ENCODE measurements at regions not wholly inside any gene's neighbourhood (a gene's known extent, or its start where the extent isn't known, plus 50 kb on each side); places are given as distances from the start of the nearest gene placed in this dataset.
"Not testable (repeated sequence)": the region's sequence is repeated elsewhere in the genome, so short reads cannot be mapped to it uniquely, and the experiment has no call there.

DNA sequence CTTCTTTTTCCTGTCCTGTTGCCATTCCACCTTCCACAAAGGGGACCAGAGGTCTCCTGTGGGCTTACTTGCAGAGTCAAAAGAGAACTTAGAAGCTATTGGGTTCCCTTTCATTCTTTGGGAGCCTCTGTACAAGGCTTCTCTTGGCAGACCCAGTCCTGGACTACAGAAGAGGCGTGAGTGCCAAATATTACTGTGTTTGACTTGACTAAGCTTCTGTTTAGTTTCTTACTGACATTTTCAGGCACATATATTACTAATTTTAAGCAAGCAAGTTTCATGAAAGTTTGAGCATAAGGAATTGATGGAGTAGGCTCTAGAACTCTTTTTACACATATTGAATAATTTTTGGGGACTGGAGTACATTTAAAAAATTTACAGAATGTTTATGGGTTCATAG is 254.4 kb downstream of the HAPSTR1 start:
- no peak for DNase-seq

GRCh38 chr16:9348912-9349311 is 257.5 kb downstream of the HAPSTR1 start:
- no peak for DNase-seq

DNA sequence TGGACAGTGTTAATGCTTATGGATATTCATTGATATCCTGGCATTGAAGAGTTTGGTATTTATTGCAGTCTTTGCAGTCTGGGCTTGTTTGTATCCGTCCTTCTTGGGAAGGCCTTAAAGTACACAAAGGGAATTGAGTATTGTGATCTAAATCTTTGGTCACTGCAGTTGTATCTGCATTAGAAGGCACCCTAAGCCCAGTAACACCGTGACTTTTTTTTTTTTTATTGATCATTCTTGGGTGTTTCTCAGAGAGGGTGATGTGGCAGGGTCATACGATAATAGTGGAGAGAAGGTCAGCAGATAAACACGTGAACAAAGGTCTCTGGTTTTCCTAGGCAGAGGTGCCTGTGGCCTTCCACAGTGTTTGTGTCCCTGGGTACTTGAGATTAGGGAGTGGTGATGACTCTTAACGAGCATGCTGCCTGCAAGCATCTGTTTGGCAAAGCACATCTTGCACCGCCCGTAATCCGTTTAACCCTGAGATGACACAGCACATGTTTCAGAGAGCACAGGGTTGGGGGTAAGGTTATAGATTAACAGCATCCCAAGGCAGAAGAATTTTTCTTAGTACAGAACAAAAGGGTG is 258.0 kb downstream of the HAPSTR1 start:
- not testable (repeated sequence) for DNase-seq

- DNase-seq, result not testable (repeated sequence)
Measured at GRCh38 chr16:9350119-9350799, 258.8 kb downstream of the HAPSTR1 start.

DNA sequence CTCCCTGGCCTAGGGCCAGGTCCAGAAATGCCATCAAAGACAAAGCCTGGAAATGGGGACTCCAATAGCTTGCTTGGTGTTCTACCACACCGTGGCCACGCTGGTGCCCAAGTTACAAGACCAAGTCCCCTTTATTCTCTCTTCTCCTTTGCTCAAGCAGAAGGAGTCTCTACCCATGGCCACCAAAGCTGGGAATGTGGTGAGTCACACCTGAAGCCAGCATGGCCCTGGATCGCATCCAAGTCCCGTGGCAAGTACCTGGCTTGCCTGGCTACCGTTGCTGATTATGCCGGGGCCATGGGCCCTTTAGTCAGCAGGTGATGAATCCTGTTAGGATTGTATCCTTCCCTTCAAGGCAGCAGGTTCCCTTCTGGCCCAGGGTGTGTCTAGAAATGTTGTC is 260.0 kb downstream of the HAPSTR1 start:
- DNase-seq, result no peak

GRCh38 chr16:9351841-9352434 is 260.5 kb downstream of the HAPSTR1 start:
- no peak for DNase-seq

- no peak for DNase-seq
Measured at GRCh38 chr16:9357829-9358228, 266.4 kb downstream of the HAPSTR1 start.

GRCh38 chr16:9360075-9360474 is 268.6 kb downstream of the HAPSTR1 start:
- no peak for DNase-seq

- DNase-seq, result no peak
Measured at GRCh38 chr16:9362050-9362449, 270.6 kb downstream of the HAPSTR1 start.

DNA sequence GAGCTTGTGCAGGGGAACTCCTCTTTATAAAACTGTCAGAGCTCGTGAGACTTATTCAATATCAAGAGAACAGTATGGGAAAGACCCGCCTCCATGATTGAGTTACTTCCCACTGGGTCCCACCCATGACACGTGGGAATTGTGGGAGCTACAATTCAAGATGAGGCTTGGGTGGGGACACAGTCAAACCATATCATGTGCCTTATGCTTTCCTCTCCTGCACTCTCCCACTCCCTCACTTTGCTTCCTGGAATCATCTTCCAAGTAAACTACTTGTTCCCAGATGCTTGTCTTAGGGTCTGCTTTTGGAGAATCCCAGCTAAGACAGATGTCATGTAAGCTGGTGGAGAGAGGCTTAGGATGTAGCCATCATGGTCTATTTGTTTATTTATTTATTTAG is 271.2 kb downstream of the HAPSTR1 start:
- DNase-seq, result no peak

DNA sequence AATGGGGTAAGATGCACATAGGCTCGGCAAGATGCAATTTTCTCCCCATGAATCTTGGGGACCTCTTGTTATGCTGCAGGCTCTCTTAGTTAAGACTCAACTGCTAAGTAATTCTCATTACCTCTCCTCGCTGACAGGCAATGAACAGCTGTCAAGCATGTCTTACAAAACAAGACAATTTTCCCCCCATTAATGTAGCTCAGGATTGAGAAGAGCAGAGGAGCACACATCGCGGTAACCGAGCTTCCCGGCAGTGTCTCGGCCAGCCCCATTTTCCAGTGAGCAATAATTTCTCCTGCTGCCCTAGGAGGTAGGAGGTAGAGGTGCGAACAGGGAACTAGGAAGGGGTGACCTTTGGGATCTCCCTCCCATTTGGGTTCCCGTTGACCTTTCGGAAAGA is 272.1 kb downstream of the HAPSTR1 start:
- DNase-seq, result no peak

- no peak for DNase-seq
Measured at GRCh38 chr16:9364721-9365369, 273.4 kb downstream of the HAPSTR1 start.

GRCh38 chr16:9365370-9365728 is 273.9 kb downstream of the HAPSTR1 start:
- DNase-seq, result no peak

- DNase-seq, result no peak
Measured at GRCh38 chr16:9366048-9366969, 274.9 kb downstream of the HAPSTR1 start.

GRCh38 chr16:9370061-9370491 is 278.6 kb downstream of the HAPSTR1 start:
- no peak for DNase-seq

- no peak for DNase-seq
Measured at GRCh38 chr16:9371713-9372448, 280.4 kb downstream of the HAPSTR1 start.

DNA sequence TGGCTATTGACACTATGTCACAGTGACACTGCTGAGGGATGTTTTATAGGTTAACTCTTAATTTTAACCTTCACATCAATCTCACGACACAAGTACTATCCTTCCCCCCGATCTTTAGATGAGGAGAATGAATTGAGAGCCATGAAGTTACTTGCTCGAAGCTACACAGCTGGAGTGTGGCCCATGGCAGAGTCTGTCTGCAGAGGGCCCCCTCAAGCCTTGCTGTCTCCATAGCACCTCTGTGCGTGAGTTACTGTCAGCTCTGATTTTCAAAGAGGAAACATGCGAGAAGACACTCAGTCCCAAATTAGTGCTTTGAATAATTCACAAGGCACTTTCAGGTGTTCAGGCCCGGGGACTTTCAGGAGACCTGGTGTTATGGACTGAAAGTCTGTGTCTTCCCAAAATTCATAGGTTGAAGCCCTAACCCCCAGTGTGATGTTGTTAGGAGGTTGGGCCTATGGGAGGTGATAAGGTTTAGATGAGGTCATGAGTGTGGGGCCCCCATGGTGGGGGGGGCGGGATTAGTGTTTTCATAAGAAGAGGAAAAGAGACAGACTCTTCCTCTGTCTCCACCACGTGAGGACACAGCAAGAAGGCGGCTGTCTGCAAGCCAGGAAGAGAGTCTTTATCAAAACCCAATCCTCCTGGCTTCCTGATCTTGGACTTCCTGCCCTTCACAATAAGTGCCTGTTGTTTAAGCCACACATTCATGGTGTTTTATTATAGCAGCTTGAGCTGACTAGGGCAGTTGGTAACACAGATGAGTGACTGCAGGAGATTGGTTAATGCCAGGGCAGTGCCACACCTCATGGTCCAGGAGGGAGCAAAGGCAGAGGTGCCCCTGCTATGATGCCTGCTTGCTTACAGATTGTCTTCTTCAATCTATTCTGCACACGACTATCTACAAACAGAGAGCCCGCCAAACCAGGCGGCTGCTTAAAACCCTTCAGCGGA is 281.8 kb downstream of the HAPSTR1 start:
- no peak for DNase-seq

DNA sequence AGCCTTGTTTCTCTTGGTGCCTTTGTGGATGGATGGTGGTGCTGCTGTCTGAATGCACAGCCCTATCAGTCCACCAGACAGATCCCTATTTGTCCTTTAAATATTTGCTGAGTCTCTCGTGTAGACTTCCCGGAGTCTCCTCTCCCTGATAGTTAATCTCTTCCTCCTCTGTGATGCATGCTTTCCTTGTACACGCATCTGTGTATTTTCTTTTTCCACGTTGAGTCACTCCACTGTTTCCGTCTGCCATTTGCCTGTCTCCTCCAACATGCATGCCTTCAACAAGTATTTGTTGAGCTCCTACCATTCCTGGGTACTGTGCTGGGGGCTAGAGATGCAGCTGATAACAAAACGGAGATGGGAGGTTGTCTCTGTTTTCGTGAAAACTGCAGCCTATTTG is 282.6 kb downstream of the HAPSTR1 start:
- DNase-seq, result no peak

GRCh38 chr16:9378876-9379275 is 287.4 kb downstream of the HAPSTR1 start:
- DNase-seq, result no peak

GRCh38 chr16:9380221-9380620 is 288.8 kb downstream of the HAPSTR1 start:
- no peak for DNase-seq

- no peak for DNase-seq
Measured at GRCh38 chr16:9381399-9381798, 290.0 kb downstream of the HAPSTR1 start.

Measured in CD4-positive, alpha-beta T cell treated with Interleukin-1 beta for 1 hour (primary cell).